ENCODE measurements at regions not wholly inside any gene's neighbourhood (a gene's known extent, or its start where the extent isn't known, plus 50 kb on each side); places are given as distances from the start of the nearest gene placed in this dataset.

DNA sequence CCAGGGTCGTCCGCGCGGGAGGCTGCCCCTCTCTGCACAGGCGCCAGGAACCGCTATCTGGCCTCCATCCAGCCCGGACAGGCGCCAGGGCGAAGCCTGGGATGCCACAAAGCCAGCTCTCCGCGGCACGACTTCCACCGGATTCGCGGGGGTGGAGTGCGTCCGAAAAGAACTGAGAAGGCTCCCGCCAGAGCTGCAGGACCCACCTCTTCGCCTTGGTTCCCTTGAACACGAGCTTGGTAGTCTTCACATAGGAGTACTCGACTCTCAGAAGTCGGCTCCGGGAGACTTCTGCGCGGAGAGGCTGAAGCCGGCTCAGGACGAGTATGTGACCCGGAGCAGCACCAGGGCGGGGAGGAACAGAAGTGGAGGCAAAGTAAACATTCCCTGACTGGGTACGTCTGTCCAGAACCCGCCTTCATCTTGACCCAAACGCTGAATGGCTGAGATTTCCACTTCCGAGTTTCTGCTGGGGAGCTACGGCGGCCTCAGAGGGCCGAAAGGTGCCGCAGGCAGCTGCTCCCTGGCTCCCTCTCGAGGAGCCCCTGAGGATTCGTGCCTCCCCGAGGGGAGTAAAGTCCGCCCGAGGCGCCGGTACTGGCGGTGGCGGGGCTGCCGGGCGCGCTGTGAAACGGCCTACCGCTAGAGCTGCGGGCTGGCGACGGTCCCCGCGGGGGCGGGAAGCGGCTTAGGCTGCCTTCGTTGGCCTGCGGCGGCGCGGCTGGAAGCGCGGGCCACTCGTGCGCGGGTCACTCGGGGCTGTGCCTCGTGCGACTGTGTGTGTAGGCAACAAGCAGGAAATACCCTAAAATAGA lies 2654.9 kb upstream of the DEFB115 start:
- TF ChIP-seq, protein P1, sequence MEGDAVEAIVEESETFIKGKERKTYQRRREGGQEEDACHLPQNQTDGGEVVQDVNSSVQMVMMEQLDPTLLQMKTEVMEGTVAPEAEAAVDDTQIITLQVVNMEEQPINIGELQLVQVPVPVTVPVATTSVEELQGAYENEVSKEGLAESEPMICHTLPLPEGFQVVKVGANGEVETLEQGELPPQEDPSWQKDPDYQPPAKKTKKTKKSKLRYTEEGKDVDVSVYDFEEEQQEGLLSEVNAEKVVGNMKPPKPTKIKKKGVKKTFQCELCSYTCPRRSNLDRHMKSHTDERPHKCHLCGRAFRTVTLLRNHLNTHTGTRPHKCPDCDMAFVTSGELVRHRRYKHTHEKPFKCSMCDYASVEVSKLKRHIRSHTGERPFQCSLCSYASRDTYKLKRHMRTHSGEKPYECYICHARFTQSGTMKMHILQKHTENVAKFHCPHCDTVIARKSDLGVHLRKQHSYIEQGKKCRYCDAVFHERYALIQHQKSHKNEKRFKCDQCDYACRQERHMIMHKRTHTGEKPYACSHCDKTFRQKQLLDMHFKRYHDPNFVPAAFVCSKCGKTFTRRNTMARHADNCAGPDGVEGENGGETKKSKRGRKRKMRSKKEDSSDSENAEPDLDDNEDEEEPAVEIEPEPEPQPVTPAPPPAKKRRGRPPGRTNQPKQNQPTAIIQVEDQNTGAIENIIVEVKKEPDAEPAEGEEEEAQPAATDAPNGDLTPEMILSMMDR (IDR thresholded peaks at IDR 0.05) = peak; percentile 39 to 77 (median 64)
- TF ChIP-seq POLR2A (IDR thresholded peaks at IDR 0.05) = peak; percentile 25 to 31
